ENCODE measurements at regions not wholly inside any gene's neighbourhood (a gene's known extent, or its start where the extent isn't known, plus 50 kb on each side); places are given as distances from the start of the nearest gene placed in this dataset.

DNA sequence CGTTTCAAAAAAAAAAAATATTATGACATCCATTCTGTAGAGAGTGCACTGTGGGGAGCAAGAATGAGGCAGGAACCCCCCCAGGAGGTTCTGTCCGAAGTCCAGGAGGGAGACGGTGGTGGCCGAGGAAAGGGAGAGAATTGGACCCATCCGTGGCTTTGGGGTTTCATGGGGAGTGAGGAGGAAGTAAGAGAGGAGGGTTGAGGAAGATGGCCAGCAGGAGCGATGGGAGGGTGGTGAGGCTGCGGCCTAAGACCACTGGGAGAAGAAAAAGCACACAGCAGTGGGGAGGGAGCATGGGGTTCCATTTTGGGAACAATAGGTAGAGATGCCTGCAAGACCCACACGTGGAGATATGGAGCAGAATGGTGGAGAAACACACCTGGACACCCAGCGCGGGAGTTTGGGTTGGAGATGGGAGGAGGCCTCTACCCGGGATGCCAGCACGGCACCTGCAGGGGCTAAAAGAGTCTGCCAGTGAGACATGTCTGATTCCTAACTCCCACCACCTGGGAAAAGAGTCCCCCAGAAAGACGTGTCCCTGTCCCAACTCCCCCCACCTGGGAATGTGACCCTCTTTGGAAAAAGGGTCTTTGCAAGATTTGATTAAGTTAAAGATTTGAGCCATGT is 72.5 kb upstream of the SHANK2 start:
- Histone ChIP-seq H3K36me3 (ENCODE audit: insufficient read depth, low read length) (no peaks in the 10 kb centered on the region), H3K79me2 (ENCODE audit: insufficient read depth, low read length) (no peaks in the 10 kb centered on the region), H2AFZ (ENCODE audit: low read depth, low read length) (no peak overlapping the region), H3K4me3 (ENCODE audit: low read depth in 1 of 2, low read length in 2 of 2) (no peak overlapping the region), H3K9me3 (ENCODE audit: insufficient read depth, low read length, severe bottlenecking) (no peaks in the 10 kb centered on the region), H3K4me2 (ENCODE audit: insufficient read depth, low read length) (no peak overlapping the region), H3K9ac (ENCODE audit: low read depth, low read length) (no peak overlapping the region), H3K27me3 (ENCODE audit: insufficient read depth, low read length, poor library complexity) (no peaks in the 10 kb centered on the region), H3K4me1 (ENCODE audit: insufficient read depth, low read length) (no peaks in the 10 kb centered on the region), H3K27ac (ENCODE audit: low read length) (no peak overlapping the region), H4K20me1 (ENCODE audit: insufficient read depth, low read length) (no peaks in the 10 kb centered on the region)
- TF ChIP-seq, protein P1, sequence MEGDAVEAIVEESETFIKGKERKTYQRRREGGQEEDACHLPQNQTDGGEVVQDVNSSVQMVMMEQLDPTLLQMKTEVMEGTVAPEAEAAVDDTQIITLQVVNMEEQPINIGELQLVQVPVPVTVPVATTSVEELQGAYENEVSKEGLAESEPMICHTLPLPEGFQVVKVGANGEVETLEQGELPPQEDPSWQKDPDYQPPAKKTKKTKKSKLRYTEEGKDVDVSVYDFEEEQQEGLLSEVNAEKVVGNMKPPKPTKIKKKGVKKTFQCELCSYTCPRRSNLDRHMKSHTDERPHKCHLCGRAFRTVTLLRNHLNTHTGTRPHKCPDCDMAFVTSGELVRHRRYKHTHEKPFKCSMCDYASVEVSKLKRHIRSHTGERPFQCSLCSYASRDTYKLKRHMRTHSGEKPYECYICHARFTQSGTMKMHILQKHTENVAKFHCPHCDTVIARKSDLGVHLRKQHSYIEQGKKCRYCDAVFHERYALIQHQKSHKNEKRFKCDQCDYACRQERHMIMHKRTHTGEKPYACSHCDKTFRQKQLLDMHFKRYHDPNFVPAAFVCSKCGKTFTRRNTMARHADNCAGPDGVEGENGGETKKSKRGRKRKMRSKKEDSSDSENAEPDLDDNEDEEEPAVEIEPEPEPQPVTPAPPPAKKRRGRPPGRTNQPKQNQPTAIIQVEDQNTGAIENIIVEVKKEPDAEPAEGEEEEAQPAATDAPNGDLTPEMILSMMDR (IDR thresholded peaks at IDR 0.05; ENCODE audit: borderline replicate concordance, extremely low read depth, low read length, poor library complexity, severe bottlenecking), result no peak
- TF ChIP-seq EZH2 (IDR thresholded peaks at IDR 0.05; ENCODE audit: borderline replicate concordance, low read depth, low read length, severe bottlenecking), result no peak
- no peak for DNase-seq
- no peak for ATAC-seq (ENCODE audit: insufficient read depth, low read depth)

- Histone ChIP-seq H3K4me3 (ENCODE audit: low read depth in 1 of 2, low read length in 2 of 2) (no peak overlapping the region), H3K4me1 (ENCODE audit: insufficient read depth, low read length) (no peaks in the 10 kb centered on the region), H3K79me2 (ENCODE audit: insufficient read depth, low read length) (no peaks in the 10 kb centered on the region), H2AFZ (ENCODE audit: low read depth, low read length) (no peak overlapping the region), H3K9me3 (ENCODE audit: insufficient read depth, low read length, severe bottlenecking) (no peaks in the 10 kb centered on the region), H3K36me3 (ENCODE audit: insufficient read depth, low read length) (no peaks in the 10 kb centered on the region), H3K27me3 (ENCODE audit: insufficient read depth, low read length, poor library complexity) (no peaks in the 10 kb centered on the region), H3K4me2 (ENCODE audit: insufficient read depth, low read length) (no peak overlapping the region), H3K27ac (ENCODE audit: low read length) (no peak overlapping the region), H3K9ac (ENCODE audit: low read depth, low read length) (no peak overlapping the region), H4K20me1 (ENCODE audit: insufficient read depth, low read length) (no peaks in the 10 kb centered on the region)
- ATAC-seq (ENCODE audit: insufficient read depth, low read depth), result no peak
- TF ChIP-seq, protein P1 (IDR thresholded peaks at IDR 0.05; ENCODE audit: borderline replicate concordance, extremely low read depth, low read length, poor library complexity, severe bottlenecking), result no peak
- no peak for TF ChIP-seq EZH2 (IDR thresholded peaks at IDR 0.05; ENCODE audit: borderline replicate concordance, low read depth, low read length, severe bottlenecking)
- DNase-seq, result no peak
Measured at GRCh38 chr11:71323876-71324526, 71.6 kb upstream of the SHANK2 start.

GRCh38 chr11:71322861-71323582 is 70.6 kb upstream of the SHANK2 start:
- Histone ChIP-seq H3K9me3 (ENCODE audit: insufficient read depth, low read length, severe bottlenecking) (no peaks in the 10 kb centered on the region), H4K20me1 (ENCODE audit: insufficient read depth, low read length) (no peaks in the 10 kb centered on the region), H3K79me2 (ENCODE audit: insufficient read depth, low read length) (no peaks in the 10 kb centered on the region), H3K9ac (ENCODE audit: low read depth, low read length) (no peak overlapping the region), H2AFZ (ENCODE audit: low read depth, low read length) (no peak overlapping the region), H3K27me3 (ENCODE audit: insufficient read depth, low read length, poor library complexity) (no peaks in the 10 kb centered on the region), H3K36me3 (ENCODE audit: insufficient read depth, low read length) (no peaks in the 10 kb centered on the region), H3K27ac (ENCODE audit: low read length) (no peak overlapping the region), H3K4me2 (ENCODE audit: insufficient read depth, low read length) (no peak overlapping the region), H3K4me3 (ENCODE audit: low read depth in 1 of 2, low read length in 2 of 2) (no peak overlapping the region), H3K4me1 (ENCODE audit: insufficient read depth, low read length) (no peaks in the 10 kb centered on the region)
- DNase-seq (no peak), ATAC-seq (ENCODE audit: insufficient read depth, low read depth) (no peak)
- no peak for TF ChIP-seq EZH2 (IDR thresholded peaks at IDR 0.05; ENCODE audit: borderline replicate concordance, low read depth, low read length, severe bottlenecking)
- TF ChIP-seq, protein P1 (IDR thresholded peaks at IDR 0.05; ENCODE audit: borderline replicate concordance, extremely low read depth, low read length, poor library complexity, severe bottlenecking), result no peak
